K562 (cell line): ENCODE measurements at regions not wholly inside any gene's neighbourhood (a gene's known extent, or its start where the extent isn't known, plus 50 kb on each side); places are given as distances from the start of the nearest gene placed in this dataset.

Experiments
- ATAC-seq: fragments of 200-7000 bp; cut with Tn5 transposase; 3 replicates; pipeline ENCODE4 v1.9.1; 2020; ENCODE audit warnings: moderate library complexity
- BruUV-seq: library from RNA; stranded (reverse); fragments of 400-500 nt; replicated peaks from 2 replicates; lab custom pipeline; 2021; lab: Mats Ljungman, UMichigan
- CTCF ChIA-PET: fragments of 300-600 bp; formaldehyde crosslinking; extraction: SDS; loops from one replicate; lab custom pipeline; 2021; ENCODE audit warnings: low intra/inter-chr PET ratio; lab: Yijun Ruan, JAX
- POLR2A ChIA-PET: fragments of 300-600, 350-650 bp; sonication (Branson Sonifier 250); formaldehyde crosslinking; extraction: SDS; loops from one replicate; lab custom pipeline; 2021; ENCODE audit warnings: antibody characterized with exemption, inconsistent platforms; lab: Yijun Ruan, JAX
- DNase-seq, 4 experiments: peaks; one replicate each; pipeline versions ENCODE4 v3.0.0 to v3.0.0-alpha.2; 2011 to 2018; ENCODE audit warnings: low spot score in 3 of 4, mixed read lengths in 3 of 4; ENCODE audit errors: extremely low read depth in 1 of 4
- FAIRE-seq: peaks from 2 replicates; lab custom pipeline; 2011; peaks lifted over from hg19 to GRCh38; lab: Jason Lieb, UNC
- H2AFZ ChIP-seq: 2 replicates; pipeline ENCODE4 v1.6.0; 2011; ENCODE audit warnings: low read depth, low read length, control low read depth, inconsistent platforms
- H3K27ac ChIP-seq: fragments of 200-600 bp; 3 replicates; pipeline ENCODE4 v1.8.0; 2011; ENCODE audit warnings: low read depth, mild to moderate bottlenecking, control low read depth, inconsistent platforms, low read length, moderate library complexity, mixed read lengths; ENCODE audit errors: extremely low read depth
- H3K27me3 ChIP-seq, 2 experiments: fragments of 300-600 bp in 1 of 2; 2 replicates in 1 of 2; 3 replicates in 1 of 2; pipeline versions ENCODE4 v1.6.0 to v1.8.0; 2011; ENCODE audit warnings: inconsistent platforms in 2 of 2, low read length in 2 of 2, mild to moderate bottlenecking in 1 of 2, mixed read lengths in 1 of 2, moderate library complexity in 1 of 2; ENCODE audit not compliant: control insufficient read depth in 2 of 2, insufficient read depth in 2 of 2
- H3K36me3 ChIP-seq: fragments of 300-600 bp; 3 replicates; pipeline ENCODE4 v1.8.0; 2011; ENCODE audit warnings: mild to moderate bottlenecking, low read length, inconsistent platforms; ENCODE audit not compliant: control insufficient read depth, insufficient read depth
- H3K4me1 ChIP-seq, 2 experiments: fragments of 200-600 bp in 1 of 2; replicated peaks in 1 of 2; 2 replicates in 1 of 2; 3 replicates in 1 of 2; pipeline versions ENCODE4 v1.5.1 to v1.8.0; 2011; ENCODE audit warnings: inconsistent platforms in 2 of 2, low read length in 2 of 2, mild to moderate bottlenecking in 1 of 2, mixed read lengths in 1 of 2, moderate library complexity in 1 of 2; ENCODE audit not compliant: control insufficient read depth in 2 of 2, insufficient read depth in 2 of 2
- H3K4me2 ChIP-seq: 2 replicates; pipeline ENCODE4 v1.6.1; 2011; ENCODE audit warnings: low read length, control low read depth, inconsistent platforms, mixed read lengths; ENCODE audit not compliant: insufficient read depth
- H3K4me3 ChIP-seq: fragments of 200-600 bp; sonication (generic), shearing (Covaris generic); 2 replicates; pipeline ENCODE4 v1.5.1; 2016; ENCODE audit warnings: control low read depth, inconsistent platforms
- H3K79me2 ChIP-seq: fragments of 200-600 bp; 3 replicates; pipeline ENCODE4 v1.8.0; 2011; ENCODE audit warnings: low read length, inconsistent platforms; ENCODE audit not compliant: control insufficient read depth, insufficient read depth
- H3K9ac ChIP-seq, 2 experiments: 2 replicates each; pipeline versions ENCODE4 v1.6.0 to v1.6.1; 2011; ENCODE audit warnings: low read depth in 2 of 2, low read length in 2 of 2, control low read depth in 1 of 2, inconsistent platforms in 1 of 2, mild to moderate bottlenecking in 1 of 2, mixed read lengths in 1 of 2; ENCODE audit not compliant: insufficient read depth in 1 of 2
- H3K9me1 ChIP-seq: one replicate; pipeline ENCODE4 v1.6.0; 2011; ENCODE audit warnings: inconsistent platforms, mild to moderate bottlenecking, low read length, moderate library complexity; ENCODE audit not compliant: control insufficient read depth, insufficient read depth
- H3K9me3 ChIP-seq: replicated peaks from 2 replicates; pipeline ENCODE4 v1.5.1; 2011; ENCODE audit warnings: low read depth, low read length, inconsistent platforms; ENCODE audit not compliant: control insufficient read depth, insufficient read depth
- H4K20me1 ChIP-seq: replicated peaks from 2 replicates; pipeline ENCODE4 v1.6.1; 2011; ENCODE audit warnings: low read length, inconsistent platforms, mixed read lengths; ENCODE audit not compliant: control insufficient read depth, insufficient read depth
- KLF10 ChIP-seq: fragments of 250-450 bp; sonication (Bioruptor Pico); IDR thresholded peaks from 2 replicates; pipeline ENCODE4 v1.6.1; 2021; ENCODE audit warnings: matching md5 sums
- NFIC ChIP-seq: fragments of 450-650 bp; IDR thresholded peaks from 2 replicates; pipeline ENCODE4 v1.6.1; 2017; ENCODE audit warnings: mild to moderate bottlenecking, inconsistent platforms
- ZC3H11A ChIP-seq: IDR thresholded peaks from 2 replicates; pipeline ENCODE4 v1.6.1; 2012; ENCODE audit warnings: low read depth, low read length, improper control_type of control experiment
- WGBS: fragments of 100-300 bp; shearing (Covaris generic); methylation state at CpG from one replicate; pipeline ENCODE4 v1.1.6; 2016; ENCODE audit warnings: low coverage, mixed read lengths; ENCODE audit not compliant: insufficient coverage; ENCODE audit errors: missing lambda C conversion rate; 5-methylcytosine and 5-hydroxymethylcytosine counted together
- in situ Hi-C: fragments of 300-500 bp; cut with MboI; formaldehyde crosslinking; loops from 4 replicates; pipeline ENCODE4 v1.15.0; 2018; ENCODE audit warnings: inconsistent platforms, mixed read lengths
- intact Hi-C: fragments of 100-400 bp; cut with micrococcal nuclease; formaldehyde crosslinking; loops from 2 replicates; pipeline ENCODE4 v1.14.2; 2022

GRCh38 chr12:58131986-58132755 is 190.8 kb downstream of the ATP23 start:
- H3K27ac ChIP-seq = no peak overlapping the region
- no peak for DNase-seq
- no peaks in the 10 kb centered on the region for H3K9me3 ChIP-seq
- BruUV-seq = no TSS peak
- ChIA-PET POLR2A (no interaction called here), CTCF (no interaction called here)
- H4K20me1 ChIP-seq = no peaks in the 10 kb centered on the region
- FAIRE-seq = no peak
- no peaks in the 10 kb centered on the region for H3K4me1 ChIP-seq
- intact Hi-C loops (no loop called here), in situ Hi-C loops (no loop called here)
- no peaks in the 10 kb centered on the region for H3K79me2 ChIP-seq
- no peak for ATAC-seq
- H3K9ac ChIP-seq = no peak overlapping the region
- H3K4me3 ChIP-seq = no peak overlapping the region
- H3K27me3 ChIP-seq = no peaks in the 10 kb centered on the region
- H2AFZ ChIP-seq = no peak overlapping the region
- no peak for TF ChIP-seq ZC3H11A
- H3K9me1 ChIP-seq = no peaks in the 10 kb centered on the region
- WGBS = 0% methylated on average over 5 of the region's 5 CpGs
- H3K4me2 ChIP-seq = no peak overlapping the region
- H3K36me3 ChIP-seq = no peaks in the 10 kb centered on the region

GRCh38 chr12:58138424-58138823 is 197.1 kb downstream of the ATP23 start:
- in situ Hi-C loops = no loop called here
- 4% methylated on average over 2 of the region's 2 CpGs for WGBS
- intact Hi-C loops = no loop called here
- CTCF ChIA-PET = no interaction called here
- Histone ChIP-seq H3K9me3 (no peaks in the 10 kb centered on the region), H4K20me1 (no peaks in the 10 kb centered on the region), H3K4me2 (no peak overlapping the region), H3K27ac (no peak overlapping the region), H3K79me2 (no peaks in the 10 kb centered on the region), H3K36me3 (no peaks in the 10 kb centered on the region), H3K4me1 (no peaks in the 10 kb centered on the region), H3K4me3 (no peak overlapping the region), H3K9ac (no peak overlapping the region), H3K9me1 (no peaks in the 10 kb centered on the region), H2AFZ (no peak overlapping the region), H3K27me3 (no peaks in the 10 kb centered on the region)
- POLR2A ChIA-PET = no interaction called here
- no peak for FAIRE-seq
- DNase-seq = no peak
- no peak for ATAC-seq
- BruUV-seq = no TSS peak
- TF ChIP-seq KLF10 (CRISPR knock-in tag) (no peak), NFIC (peak; percentile 11; the same call in 1 of the 2 replicates)
